Ascending aorta (tissue), 2 donors: ENCODE measurements at regions not wholly inside any gene's neighbourhood (a gene's known extent, or its start where the extent isn't known, plus 50 kb on each side); places are given as distances from the start of the nearest gene placed in this dataset.
"Not testable (repeated sequence)": the region's sequence is repeated elsewhere in the genome, so short reads cannot be mapped to it uniquely, and the experiment has no call there.

Experiments
- DNase-seq, 2 donors: peaks; one replicate each; pipeline ENCODE4 v3.0.0-alpha.2; 2019; ENCODE audit warnings: low spot score in 2 of 2
- H3K27ac ChIP-seq, 2 donors: fragments of 200-600 bp; sonication (generic); one replicate each; pipeline ENCODE4 v1.5.1; 2016 to 2017; ENCODE audit warnings: mild to moderate bottlenecking in 1 of 2
- H3K27me3 ChIP-seq: fragments of 200-600 bp; sonication (generic); one replicate; pipeline ENCODE4 v1.5.1; 2017
- H3K36me3 ChIP-seq, 2 donors: fragments of 200-600 bp; sonication (generic); one replicate each; pipeline ENCODE4 v1.5.1; 2016
- H3K4me1 ChIP-seq, 2 donors: fragments of 200-600 bp; sonication (generic); one replicate each; pipeline ENCODE4 v1.5.1; 2016 to 2017; ENCODE audit warnings: mild to moderate bottlenecking in 1 of 2
- H3K4me3 ChIP-seq, 2 donors: fragments of 200-600 bp; sonication (generic); one replicate each; pipeline ENCODE4 v1.5.1; 2016 to 2017; ENCODE audit warnings: mild to moderate bottlenecking in 1 of 2
- H3K9me3 ChIP-seq, 2 donors: fragments of 200-600 bp; sonication (generic); one replicate each; pipeline ENCODE4 v1.5.1; 2016
- intact Hi-C: fragments of 100-400 bp; cut with DNase I; formaldehyde crosslinking; loops from one replicate; pipeline ENCODE4 v1.15.1; 2023
- TF ChIP-seq, protein P1 (sequence below), 3 experiments: fragments of 200-600 bp in 2 of 3; fragments of 450-650 bp in 1 of 3; sonication (generic) in 2 of 3; IDR thresholded peaks; one replicate each; pipeline ENCODE4 v1.5.1; 2016 to 2019; ENCODE audit warnings: antibody characterized with exemption in 3 of 3, mild to moderate bottlenecking in 1 of 3, moderate library complexity in 1 of 3

DNA sequence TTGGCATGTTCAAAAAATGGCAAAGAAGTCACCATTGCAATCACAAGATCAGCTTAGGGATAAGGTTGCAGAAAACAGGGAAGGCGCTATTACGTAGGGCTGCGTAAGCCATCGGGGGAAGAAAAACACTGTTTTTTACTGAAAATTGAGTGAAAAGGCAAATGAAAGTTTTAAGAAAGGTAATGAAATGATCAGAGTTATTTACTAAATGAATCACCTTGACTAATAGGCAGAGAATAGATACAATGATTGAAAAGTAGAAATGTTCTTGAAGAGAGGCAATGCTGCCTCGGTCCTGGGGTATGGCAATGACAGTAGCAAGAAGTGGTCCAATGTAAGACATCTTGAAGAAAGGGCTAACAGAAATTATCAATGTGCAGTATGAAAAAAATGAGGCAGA is 1227.8 kb upstream of the ZEB2 start:
- no peaks in the 10 kb centered on the region for H3K27me3 ChIP-seq
- DNase-seq = no peak
- no peaks in the 10 kb centered on the region for H3K36me3 ChIP-seq
- H3K4me3 ChIP-seq = no peak overlapping the region
- intact Hi-C loops = no loop called here
- TF ChIP-seq, protein P1, sequence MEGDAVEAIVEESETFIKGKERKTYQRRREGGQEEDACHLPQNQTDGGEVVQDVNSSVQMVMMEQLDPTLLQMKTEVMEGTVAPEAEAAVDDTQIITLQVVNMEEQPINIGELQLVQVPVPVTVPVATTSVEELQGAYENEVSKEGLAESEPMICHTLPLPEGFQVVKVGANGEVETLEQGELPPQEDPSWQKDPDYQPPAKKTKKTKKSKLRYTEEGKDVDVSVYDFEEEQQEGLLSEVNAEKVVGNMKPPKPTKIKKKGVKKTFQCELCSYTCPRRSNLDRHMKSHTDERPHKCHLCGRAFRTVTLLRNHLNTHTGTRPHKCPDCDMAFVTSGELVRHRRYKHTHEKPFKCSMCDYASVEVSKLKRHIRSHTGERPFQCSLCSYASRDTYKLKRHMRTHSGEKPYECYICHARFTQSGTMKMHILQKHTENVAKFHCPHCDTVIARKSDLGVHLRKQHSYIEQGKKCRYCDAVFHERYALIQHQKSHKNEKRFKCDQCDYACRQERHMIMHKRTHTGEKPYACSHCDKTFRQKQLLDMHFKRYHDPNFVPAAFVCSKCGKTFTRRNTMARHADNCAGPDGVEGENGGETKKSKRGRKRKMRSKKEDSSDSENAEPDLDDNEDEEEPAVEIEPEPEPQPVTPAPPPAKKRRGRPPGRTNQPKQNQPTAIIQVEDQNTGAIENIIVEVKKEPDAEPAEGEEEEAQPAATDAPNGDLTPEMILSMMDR (IDR thresholded peaks at IDR 0.05) = no peak
- no peak overlapping the region for H3K27ac ChIP-seq
- no peaks in the 10 kb centered on the region for H3K9me3 ChIP-seq
- H3K4me1 ChIP-seq = peaks cover 0 to 14% of the 10 kb centered on the region in 2 donors

DNA sequence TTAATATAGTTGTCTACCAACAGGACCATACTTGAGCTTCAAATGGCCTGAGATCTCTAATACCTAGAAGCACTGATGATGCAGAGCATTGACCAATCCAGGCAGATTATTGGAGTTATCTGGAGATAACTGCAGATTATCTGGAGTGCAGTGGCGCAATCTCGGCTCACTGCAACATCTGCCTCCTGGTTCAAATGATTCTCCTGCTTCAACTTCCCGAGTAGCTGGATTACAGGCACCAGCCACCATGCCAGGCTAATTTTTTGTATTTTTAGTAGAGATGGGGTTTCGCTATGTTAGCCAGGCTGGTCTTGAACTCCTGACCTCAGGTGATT is 1225.4 kb upstream of the ZEB2 start:
- H3K9me3 ChIP-seq, H3K36me3 ChIP-seq, H3K4me3 ChIP-seq, intact Hi-C loops, DNase-seq, H3K27me3 ChIP-seq, H3K4me1 ChIP-seq, H3K27ac ChIP-seq: not testable (repeated sequence)

DNA sequence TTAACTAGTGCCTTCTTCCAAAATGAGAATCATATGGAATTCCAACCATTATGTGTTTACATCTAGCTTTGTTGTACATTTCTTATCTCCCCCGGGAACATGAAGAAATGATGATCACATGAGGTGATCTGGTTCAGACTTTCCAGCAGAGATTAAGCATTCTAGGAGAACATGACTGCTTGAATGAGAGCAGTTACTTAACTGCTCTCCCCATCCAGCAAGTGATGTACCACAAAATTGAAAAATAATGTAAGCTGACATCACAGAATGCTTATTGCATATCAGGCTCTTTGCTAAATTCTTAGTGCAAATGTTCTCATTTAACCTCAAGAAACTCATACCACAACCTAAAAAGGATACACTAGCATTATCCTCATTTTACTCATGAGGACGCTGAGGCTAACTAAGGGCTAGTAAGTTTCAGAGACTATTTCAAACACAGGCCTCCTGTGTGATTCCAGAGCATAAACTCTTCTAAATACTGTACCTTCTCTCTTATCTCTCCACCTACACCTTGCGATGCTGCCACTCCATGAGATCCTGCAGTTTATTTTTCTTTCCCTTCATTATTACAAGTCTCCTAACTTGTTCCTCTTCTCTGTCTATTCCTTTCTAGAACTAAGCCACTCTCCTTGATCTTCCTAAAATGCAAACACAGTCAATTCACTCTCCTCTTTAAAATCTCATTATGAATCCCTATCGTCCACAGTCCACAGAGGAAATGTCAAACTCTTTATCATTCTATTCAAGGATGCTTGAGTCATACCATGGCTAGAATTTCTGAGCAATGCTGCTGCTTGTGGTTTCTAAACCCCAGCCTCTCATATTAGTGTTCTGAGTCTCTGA is 1224.8 kb upstream of the ZEB2 start:
- H3K27ac ChIP-seq = no peak overlapping the region
- H3K27me3 ChIP-seq = no peaks in the 10 kb centered on the region
- H3K4me3 ChIP-seq = no peak overlapping the region
- H3K9me3 ChIP-seq = no peaks in the 10 kb centered on the region
- DNase-seq = no peak
- no peaks in the 10 kb centered on the region for H3K4me1 ChIP-seq
- intact Hi-C loops = no loop called here
- H3K36me3 ChIP-seq = no peaks in the 10 kb centered on the region
- TF ChIP-seq, protein P1 (IDR thresholded peaks at IDR 0.05) = no peak

DNA sequence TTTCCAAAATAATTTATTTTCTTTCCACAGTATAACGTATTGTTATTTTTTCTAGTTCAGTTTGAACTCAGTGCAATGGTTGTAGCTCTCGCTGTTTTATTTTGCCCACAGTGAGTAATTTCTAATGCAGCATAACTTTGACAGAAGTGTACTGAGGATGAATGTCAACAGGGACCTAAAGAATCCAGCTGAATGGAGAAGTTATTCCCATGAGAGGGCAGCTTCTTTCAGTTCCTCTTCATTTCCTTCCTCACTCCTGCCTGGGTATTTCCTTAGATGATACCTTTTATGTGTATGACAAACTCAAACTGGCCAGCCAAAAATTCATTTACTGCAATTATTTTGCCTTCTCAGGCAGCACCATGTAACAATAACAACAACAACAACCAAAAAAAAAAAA is 1223.1 kb upstream of the ZEB2 start:
- no peak overlapping the region for H3K27ac ChIP-seq
- H3K36me3 ChIP-seq = no peaks in the 10 kb centered on the region
- intact Hi-C loops = no loop called here
- no peaks in the 10 kb centered on the region for H3K27me3 ChIP-seq
- TF ChIP-seq, protein P1 (IDR thresholded peaks at IDR 0.05) = no peak
- no peaks in the 10 kb centered on the region for H3K9me3 ChIP-seq
- no peak overlapping the region for H3K4me3 ChIP-seq
- no peaks in the 10 kb centered on the region for H3K4me1 ChIP-seq
- no peak for DNase-seq

DNA sequence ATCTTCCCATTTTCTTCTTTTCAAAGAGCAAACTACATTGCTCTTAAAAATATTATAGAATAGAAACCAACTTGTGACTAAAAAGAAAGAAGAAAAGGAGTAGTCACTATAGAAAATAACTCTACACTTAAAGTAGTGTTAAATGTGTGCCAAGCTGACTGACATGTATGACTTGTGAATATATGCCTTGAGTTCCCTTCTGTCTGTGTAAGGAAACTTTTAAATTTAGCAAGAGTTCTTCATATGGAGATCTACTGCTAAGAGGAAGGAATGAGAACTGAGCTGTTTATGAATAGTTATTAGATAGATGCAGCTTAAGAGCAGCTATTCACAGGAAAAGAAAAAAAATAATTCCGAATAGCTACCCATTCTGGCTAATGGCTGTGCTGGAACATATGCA is 1221.7 kb upstream of the ZEB2 start:
- Histone ChIP-seq H3K27ac (no peak overlapping the region), H3K9me3 (no peaks in the 10 kb centered on the region), H3K4me1 (no peaks in the 10 kb centered on the region), H3K27me3 (no peaks in the 10 kb centered on the region), H3K4me3 (no peak overlapping the region), H3K36me3 (no peaks in the 10 kb centered on the region)
- TF ChIP-seq, protein P1 (IDR thresholded peaks at IDR 0.05) = no peak
- DNase-seq = no peak
- intact Hi-C loops = no loop called here

DNA sequence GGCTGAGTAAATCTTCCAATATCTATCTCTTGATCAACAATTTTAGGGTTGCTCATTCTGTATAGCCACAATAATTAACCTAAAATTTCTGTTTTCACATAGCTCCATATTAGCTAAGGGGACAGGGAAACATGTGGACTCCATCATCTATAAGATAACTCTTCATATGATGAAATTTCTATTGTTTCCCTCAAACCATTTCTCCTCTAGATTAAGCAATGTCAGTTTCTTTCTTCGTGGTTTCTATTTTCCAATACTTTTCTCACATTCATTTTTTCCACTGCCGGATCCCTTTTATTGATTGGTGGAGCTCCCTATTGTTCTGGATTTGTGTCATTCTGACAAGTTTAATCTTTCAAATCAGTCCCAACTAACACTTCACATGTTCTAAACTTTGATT is 1221.3 kb upstream of the ZEB2 start:
- TF ChIP-seq, protein P1 (IDR thresholded peaks at IDR 0.05) = no peak
- no peak overlapping the region for H3K4me3 ChIP-seq
- no peaks in the 10 kb centered on the region for H3K9me3 ChIP-seq

More for the DNA sequence above, 1221.3 kb upstream of the ZEB2 start:
- no peak overlapping the region for H3K27ac ChIP-seq
- intact Hi-C loops = no loop called here
- no peaks in the 10 kb centered on the region for H3K36me3 ChIP-seq
- no peak for DNase-seq
- no peaks in the 10 kb centered on the region for H3K4me1 ChIP-seq
- no peaks in the 10 kb centered on the region for H3K27me3 ChIP-seq
